ENCODE measurements at regions not wholly inside any gene's neighbourhood (a gene's known extent, or its start where the extent isn't known, plus 50 kb on each side); places are given as distances from the start of the nearest gene placed in this dataset.

DNA sequence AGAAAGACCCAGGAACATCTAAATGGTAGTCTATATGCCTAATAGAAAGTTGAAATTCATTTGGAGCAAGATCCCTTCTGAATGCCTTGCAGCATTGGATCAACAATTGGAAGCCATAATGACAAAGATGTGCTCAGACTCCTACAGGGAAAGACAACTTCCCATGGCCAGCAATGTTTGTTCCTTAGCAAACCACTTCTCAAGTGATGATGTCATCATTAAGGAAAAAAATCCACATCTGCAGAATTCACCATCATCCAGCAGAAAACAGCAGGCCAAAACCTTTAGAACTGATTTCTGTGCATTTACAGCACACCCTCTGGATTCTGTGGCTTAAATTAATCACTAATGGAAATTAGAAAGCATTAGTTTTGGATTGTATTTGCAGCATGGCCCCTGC, 82.4 kb upstream of the ZIC3 start:
- no peak for DNase-seq

DNA sequence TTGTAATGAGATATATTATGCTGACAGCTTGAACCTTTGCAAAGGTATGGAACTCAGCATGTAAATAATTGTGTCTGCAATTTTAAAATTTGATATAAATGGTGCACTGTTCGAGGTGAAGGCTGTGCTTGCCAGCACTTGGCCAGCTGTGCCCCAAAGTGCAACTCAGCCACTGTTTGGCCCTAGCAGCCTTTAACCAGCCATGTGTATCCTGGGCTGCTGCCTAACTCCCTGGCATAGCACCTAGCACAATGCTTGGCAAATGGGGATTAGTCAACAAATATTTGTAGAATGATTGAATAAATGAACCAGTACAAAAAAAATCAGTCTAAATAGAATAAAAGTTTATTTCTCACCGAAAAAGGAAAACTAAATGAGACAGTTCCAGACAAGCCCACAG, 83.8 kb upstream of the ZIC3 start:
- DNase-seq: no peak

- DNase-seq: no peak
These were observed 86.5 kb upstream of the ZIC3 start for GRCh38 chrX:137479386-137479785.

DNA sequence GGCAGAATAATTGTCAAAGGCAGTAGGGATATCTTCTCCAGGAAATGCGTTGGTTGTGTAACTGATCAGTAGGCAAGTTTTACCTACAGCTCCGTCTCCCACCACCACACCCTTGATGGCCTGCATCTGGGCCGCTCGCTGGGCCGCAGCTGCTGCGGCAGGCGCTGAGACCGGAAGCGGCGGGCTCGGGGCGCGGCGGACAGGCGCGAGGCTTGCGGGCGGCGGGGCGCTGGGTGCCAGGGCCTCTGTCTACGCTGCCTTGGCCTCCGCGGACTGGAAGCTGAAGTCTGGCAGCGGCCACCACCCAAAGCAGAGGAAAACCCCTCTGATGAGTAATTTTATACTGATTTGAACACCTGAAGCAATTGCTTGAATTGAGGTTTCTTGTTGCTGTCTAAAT, 124.2 kb upstream of the ZIC3 start:
- DNase-seq: no peak

- DNase-seq: no peak
These were observed 133.3 kb upstream of the ZIC3 start for GRCh38 chrX:137432609-137433008.

GRCh38 chrX:137431693-137432488, 134.0 kb upstream of the ZIC3 start:
- no peak for DNase-seq

GRCh38 chrX:137430984-137431475, 134.9 kb upstream of the ZIC3 start:
- DNase-seq: no peak

DNA sequence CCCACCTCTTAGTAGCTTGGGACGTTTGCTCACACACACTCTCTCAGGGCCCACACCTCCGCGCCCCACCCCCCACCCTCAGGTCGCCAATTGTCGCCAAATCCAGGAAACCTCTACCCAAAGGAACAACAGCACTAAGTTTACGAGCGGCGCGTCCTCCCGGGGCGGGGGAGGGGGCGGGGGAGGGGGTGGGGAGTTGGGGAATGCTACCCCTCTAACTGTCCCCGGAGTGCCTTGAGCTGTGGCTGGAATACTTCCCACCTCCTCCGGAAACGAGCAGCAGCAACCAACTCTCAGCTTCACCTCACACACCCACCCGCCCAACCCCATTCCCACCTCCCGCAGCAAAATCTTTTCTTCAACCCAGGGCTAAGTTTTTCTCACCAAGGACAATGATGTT, 135.6 kb upstream of the ZIC3 start:
- DNase-seq: no peak

DNA sequence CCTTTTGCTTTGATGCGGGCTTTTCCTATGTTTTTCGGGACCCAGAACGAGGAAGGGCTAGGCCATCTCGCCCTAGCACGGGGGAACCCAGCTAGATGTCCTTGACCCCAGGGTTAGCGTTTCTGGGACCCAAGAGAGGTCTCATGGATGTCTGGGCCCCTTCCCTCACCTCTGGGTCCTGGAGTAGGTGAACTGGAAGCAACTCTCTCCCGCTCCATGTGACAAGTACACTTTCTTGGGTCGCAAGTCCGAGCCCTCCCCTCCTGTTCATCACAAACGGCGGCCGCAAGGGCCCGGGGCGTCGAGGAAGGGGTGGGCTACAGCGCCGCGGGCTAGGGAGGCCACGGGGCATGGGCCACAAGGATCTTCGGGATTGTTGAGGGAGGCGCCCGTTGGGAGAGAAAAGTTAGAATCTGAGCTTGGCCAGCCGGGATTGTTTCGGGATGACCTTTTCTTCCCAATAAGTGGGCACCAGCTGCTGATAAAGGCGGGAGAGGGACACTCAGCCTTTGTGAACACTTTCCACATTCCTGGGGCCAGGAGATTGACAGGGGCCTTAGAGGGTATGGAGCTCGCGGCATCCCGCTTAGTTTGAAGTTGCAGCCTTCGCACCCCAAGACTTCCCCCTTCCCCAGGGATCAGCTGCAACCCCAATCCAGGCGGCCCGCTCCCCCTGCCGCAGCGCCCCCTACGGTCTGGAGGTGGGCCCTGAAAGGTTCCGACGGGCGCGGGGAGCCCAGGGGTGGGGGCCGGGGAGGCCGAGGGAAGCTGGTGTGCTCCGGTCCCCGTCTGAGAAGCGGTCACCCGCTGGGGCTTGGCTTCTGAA, 136.9 kb upstream of the ZIC3 start:
- no peak for DNase-seq

DNA sequence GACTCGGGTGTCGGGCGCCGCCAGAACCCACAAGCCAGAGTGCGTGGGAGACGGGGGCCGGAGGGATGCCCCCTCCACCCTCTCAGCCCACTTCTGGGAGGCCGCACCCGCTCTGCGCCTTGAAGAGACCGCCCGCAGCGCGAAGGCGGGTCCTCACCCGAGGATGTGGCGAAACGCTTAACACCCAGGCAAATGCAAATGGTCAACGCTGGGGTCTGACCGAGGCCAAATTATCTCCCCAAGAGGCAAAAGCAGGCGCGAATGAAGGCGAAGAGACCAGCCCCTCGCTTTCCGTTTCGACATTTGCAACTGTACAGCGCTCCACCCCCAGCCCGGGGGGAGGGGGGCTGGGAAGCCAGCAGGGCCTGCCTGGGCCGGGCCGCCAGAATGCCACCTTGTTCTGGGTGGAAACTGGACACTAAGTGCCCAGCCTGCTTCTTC, 137.7 kb upstream of the ZIC3 start:
- DNase-seq: no peak

DNA sequence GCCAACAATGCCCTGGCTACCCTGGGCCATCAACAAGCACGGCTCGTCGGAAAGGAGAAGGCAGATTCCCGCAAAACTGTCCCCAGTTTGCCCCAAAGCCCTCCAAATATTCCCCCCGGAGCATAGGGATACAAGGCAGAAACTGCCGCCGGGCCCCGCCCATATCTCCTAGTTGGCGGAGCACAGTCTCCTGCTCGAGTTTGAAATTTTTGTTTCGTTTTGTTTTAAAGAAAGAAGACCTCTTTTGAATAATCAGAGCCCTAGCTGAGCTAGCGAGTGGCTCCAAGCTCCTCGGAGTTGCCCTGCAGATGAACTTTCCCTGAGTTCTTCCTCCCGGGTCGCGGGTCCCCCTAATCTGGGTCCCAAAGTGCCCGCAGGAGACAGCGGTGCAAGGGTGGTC, 138.1 kb upstream of the ZIC3 start:
- peak; percentile 12 for DNase-seq

DNA sequence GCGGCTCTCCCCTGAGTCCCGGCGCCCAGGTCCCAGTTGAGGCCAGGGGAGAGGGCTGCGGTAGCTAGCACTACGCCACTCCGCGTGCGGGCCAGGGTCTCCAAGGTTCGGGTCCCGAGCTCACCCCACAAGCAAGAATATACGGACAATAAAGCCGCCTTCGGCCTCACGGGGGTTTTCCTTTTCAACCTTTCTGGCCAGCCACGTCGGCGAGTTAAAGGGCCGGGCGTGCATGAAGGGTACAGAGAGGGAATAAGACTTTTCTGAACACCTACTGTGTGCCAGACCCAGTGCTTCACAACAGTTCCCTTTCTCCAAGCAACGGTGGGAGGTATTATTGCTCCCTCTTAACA, 138.5 kb upstream of the ZIC3 start:
- no peak for DNase-seq

DNA sequence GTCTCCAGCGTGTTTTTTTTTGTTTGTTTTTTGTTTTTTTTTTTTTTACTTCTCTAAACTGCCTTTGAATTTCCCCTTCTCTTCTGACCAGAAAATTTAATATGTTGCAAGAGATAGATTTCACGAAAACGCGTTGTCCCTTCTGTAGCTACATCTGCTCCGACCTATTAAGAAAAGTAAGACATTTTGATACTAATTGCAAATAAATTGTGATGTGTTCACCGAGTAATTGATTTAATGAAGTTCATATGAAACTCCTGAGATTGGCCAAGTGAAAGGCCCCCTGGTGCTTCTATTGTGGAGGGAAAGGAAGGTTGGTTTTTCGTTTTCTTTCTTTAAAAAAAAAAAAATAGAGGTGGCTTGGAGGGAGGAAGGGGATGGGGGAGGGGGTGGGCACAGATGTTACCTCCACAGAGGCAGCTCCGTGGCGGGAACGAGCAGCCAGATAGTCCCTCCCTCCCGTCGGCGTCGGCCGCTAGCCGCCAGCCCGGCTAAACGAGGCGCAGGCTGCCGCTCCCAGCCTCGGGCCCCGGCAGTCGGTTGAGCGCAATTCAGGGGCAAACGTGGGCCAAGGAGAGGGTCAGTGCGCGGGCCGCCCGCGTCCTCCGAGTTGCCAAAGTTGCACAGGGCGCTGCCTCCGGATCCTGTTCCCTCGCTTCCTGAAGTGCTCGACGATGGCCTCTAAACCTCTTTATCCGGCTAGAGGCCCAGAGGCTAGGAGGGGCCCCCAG, 139.1 kb upstream of the ZIC3 start:
- no peak for DNase-seq

GRCh38 chrX:137425986-137426385, 139.9 kb upstream of the ZIC3 start:
- DNase-seq: no peak

- no peak for DNase-seq
These were observed 140.5 kb upstream of the ZIC3 start for GRCh38 chrX:137425273-137425902.

GRCh38 chrX:137424679-137425078, 141.2 kb upstream of the ZIC3 start:
- DNase-seq: no peak

- no peak for DNase-seq
These were observed 142.7 kb upstream of the ZIC3 start for GRCh38 chrX:137423241-137423640.

DNA sequence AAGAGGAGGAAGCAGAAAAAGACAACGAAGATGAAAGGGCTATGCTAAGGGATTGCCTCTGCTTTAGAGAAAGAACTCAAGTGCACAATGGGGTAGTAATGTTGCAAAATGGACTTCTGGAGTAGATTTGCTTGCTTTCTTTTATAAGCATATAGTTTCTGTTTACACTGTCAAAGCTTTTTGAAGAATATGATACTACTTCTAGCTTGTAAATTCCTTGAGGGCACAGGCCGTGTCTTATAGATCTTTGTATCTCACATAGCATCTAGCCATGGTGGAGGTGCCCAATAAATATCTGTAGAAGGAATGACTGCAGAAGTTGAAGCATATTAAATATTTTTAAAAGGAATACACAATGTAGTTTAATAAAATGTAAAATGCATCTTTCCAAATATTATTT, 147.8 kb upstream of the ZIC3 start:
- DNase-seq: no peak

GRCh38 chrX:137413190-137413589, 152.7 kb upstream of the ZIC3 start:
- DNase-seq: no peak

DNA sequence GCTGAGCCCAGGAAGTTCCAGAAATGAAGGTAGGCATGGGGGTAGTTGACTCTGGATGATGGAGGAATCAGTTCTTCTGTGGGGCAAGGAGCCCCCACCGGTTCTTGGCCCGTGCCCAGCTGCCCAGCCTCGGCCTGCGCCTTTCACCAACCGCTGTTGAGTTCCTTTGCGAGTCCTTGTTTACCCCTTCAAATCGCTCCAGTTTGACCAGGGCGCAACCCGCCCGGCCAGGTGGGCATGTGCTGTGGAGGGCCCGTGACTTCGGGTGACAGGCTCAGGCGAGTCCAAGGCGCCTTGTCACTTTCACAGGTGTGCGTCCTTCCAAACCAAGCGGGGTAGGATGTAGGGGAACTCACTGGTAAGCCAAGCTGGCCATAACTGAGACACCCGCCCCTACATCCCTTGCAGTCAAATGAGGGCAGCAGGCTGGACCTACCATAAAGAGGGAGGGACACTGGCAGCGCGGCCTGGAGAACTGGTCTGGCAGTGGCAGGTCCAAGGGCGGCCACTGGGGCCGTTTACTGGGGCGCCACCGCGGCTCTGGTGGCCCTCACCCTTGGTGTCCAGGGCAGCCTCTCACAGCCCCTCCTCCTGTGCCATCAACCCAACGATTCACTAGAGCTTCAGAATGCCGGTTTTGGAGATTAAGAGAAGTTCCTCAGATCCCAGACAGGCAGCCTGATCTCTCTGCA, 160.3 kb upstream of the ZIC3 start:
- no peak for DNase-seq

DNA sequence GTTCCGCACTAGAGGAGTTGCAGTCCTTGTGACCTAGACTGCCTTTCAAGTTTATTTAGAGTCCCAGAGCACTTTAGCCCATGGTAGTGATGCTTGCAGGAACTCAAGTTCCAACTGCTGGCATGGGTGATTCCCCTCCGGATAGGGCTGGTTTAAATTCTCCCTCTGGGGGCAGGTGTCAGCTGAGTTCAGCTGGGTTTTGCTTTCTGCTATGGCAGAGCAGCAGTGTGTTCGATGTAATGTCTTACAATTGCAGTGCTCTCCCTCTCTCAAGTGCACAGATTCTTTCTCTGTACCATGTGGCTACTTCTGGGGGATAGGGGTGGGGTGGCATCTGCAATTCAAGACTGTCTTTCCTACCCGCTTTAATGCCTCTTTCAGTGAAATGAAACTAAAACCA, 164.8 kb upstream of the ZIC3 start:
- DNase-seq: no peak

GRCh38 chrX:137387646-137388045, 178.3 kb upstream of the ZIC3 start:
- no peak for DNase-seq

All from suppressor macrophage treated with lipopolysaccharide for 4 hours (primary cell).